ENCODE measurements at regions not wholly inside any gene's neighbourhood (a gene's known extent, or its start where the extent isn't known, plus 50 kb on each side); places are given as distances from the start of the nearest gene placed in this dataset.

GRCh38 chr1:238830036-238830611 is 556.2 kb upstream of the CHRM3 start:
- ATAC-seq (no peak), DNase-seq (ENCODE audit: low spot score) (no peak), FAIRE-seq (no peak)
- ChIA-PET CTCF (ENCODE audit: low intra/inter-chr PET ratio, low total read pairs) (no interaction called here), POLR2A (no interaction called here)
- Histone ChIP-seq H3K27me3 (ENCODE audit: control insufficient read depth in 1 of 2, insufficient read depth in 2 of 2, low read length in 2 of 2) (no peaks in the 10 kb centered on the region), H4K20me1 (ENCODE audit: insufficient read depth, low read length) (no peaks in the 10 kb centered on the region), H3K4me2 (ENCODE audit: low read depth, low read length) (no peak overlapping the region), H3K9me3 (ENCODE audit: low read length) (peaks cover 87% of the 10 kb centered on the region), H3K79me2 (ENCODE audit: insufficient read depth, low read length) (no peaks in the 10 kb centered on the region), H3K36me3 (replicated peaks in 1 of 2; ENCODE audit: control insufficient read depth in 1 of 2, insufficient read depth in 2 of 2, low read length in 2 of 2) (no peaks in the 10 kb centered on the region), H3K4me3 (replicated peaks in 1 of 3; ENCODE audit: insufficient read depth in 1 of 3, low read depth in 2 of 3, low read length in 3 of 3) (no peak overlapping the region), H3K27ac (ENCODE audit: extremely low read length, insufficient read depth, low read length) (no peak overlapping the region), H3K4me1 (ENCODE audit: insufficient read depth, low read length) (no peaks in the 10 kb centered on the region), H3K9ac (ENCODE audit: insufficient read depth, low read depth, low read length) (no peak overlapping the region), H2AFZ (ENCODE audit: low read length) (no peak overlapping the region)
- TF ChIP-seq NR2F6 (IDR thresholded peaks at IDR 0.05) (no peak), NR2F6 (CRISPR knock-in tag; IDR thresholded peaks at IDR 0.05) (no peak), ATAD3A (CRISPR knock-in tag; IDR thresholded peaks at IDR 0.05) (no peak), ZNF770 (CRISPR knock-in tag; IDR thresholded peaks at IDR 0.05) (no peak), ZNF691 (CRISPR knock-in tag; IDR thresholded peaks at IDR 0.05; ENCODE audit: borderline replicate concordance, low read depth) (no peak), ATF7 (IDR thresholded peaks at IDR 0.05) (no peak), ATF7 (CRISPR knock-in tag; IDR thresholded peaks at IDR 0.05) (no peak), PRDM4 (CRISPR knock-in tag; IDR thresholded peaks at IDR 0.05; ENCODE audit: borderline replicate concordance) (no peak), RFXANK (CRISPR knock-in tag; IDR thresholded peaks at IDR 0.05) (no peak), CC2D1A (CRISPR knock-in tag; IDR thresholded peaks at IDR 0.05) (no peak), LRRFIP1 (CRISPR knock-in tag; conservative IDR thresholded peaks at IDR 0.05) (no peak), ZSCAN22 (CRISPR knock-in tag; IDR thresholded peaks at IDR 0.05) (no peak), RFXAP (CRISPR knock-in tag; IDR thresholded peaks at IDR 0.05; ENCODE audit: borderline replicate concordance) (no peak)
- no TSS peak for BruUV-seq (replicated peaks)
- intact Hi-C loops (cut with micrococcal nuclease; ENCODE audit: unreplicated experiment) (no loop called here), in situ Hi-C loops (cut with HindIII; ENCODE audit: extremely low pct_ligation_motif_present, low pct_unique_long_range_greater_than_20kb) (no loop called here)
- WGBS (ENCODE audit: low lambda C conversion rate), result 18% methylated on average over 3 of the region's 3 CpGs
